ENCODE measurements at regions not wholly inside any gene's neighbourhood (a gene's known extent, or its start where the extent isn't known, plus 50 kb on each side); places are given as distances from the start of the nearest gene placed in this dataset.

GRCh38 chr2:82803307-82803706 lies 1655.8 kb downstream of the SUCLG1 start:
- Histone ChIP-seq H3K27ac (ENCODE audit: control insufficient read depth, insufficient read depth, low read length) (no peak overlapping the region), H3K79me2 (ENCODE audit: control insufficient read depth, insufficient read depth, low read length) (no peaks in the 10 kb centered on the region), H3K4me3 (ENCODE audit: control insufficient read depth in 2 of 3, extremely low read depth in 1 of 3, insufficient read depth in 2 of 3, low read depth in 1 of 3, low read length in 3 of 3) (no peak overlapping the region), H3K27me3 (ENCODE audit: control insufficient read depth, extremely low read depth, insufficient read depth, low read length) (no peaks in the 10 kb centered on the region), H3K9me3 (ENCODE audit: control insufficient read depth, low read depth, low read length) (no peaks in the 10 kb centered on the region), H3K36me3 (ENCODE audit: control insufficient read depth in 2 of 2, extremely low read depth in 1 of 2, insufficient read depth in 2 of 2, low read length in 2 of 2) (no peaks in the 10 kb centered on the region), H3K9ac (ENCODE audit: control insufficient read depth, extremely low read depth, insufficient read depth, low read length) (no peak overlapping the region), H3K9me1 (ENCODE audit: control insufficient read depth, extremely low read depth, insufficient read depth, low read length) (no peaks in the 10 kb centered on the region), H2AFZ (ENCODE audit: control insufficient read depth, low read length) (no peak overlapping the region), H3K4me2 (ENCODE audit: control insufficient read depth, extremely low read depth, insufficient read depth, low read depth, low read length) (no peak overlapping the region), H3K4me1 (ENCODE audit: control insufficient read depth, extremely low read depth, insufficient read depth, low read length) (no peaks in the 10 kb centered on the region), H4K20me1 (ENCODE audit: control insufficient read depth, extremely low read depth, insufficient read depth, low read length) (no peaks in the 10 kb centered on the region)
- no peak for DNase-seq (ENCODE audit: low read depth, low spot score)
- TF ChIP-seq EZH2 (IDR thresholded peaks at IDR 0.05; ENCODE audit: low read length) (no peak), CTCF (optimal IDR thresholded peaks at IDR 0.05 in 1 of 3, IDR thresholded peaks at IDR 0.05 in 1 of 3, conservative IDR thresholded peaks at IDR 0.05 in 1 of 3; ENCODE audit: extremely low read depth in 1 of 3, insufficient read depth in 2 of 3, low read length in 3 of 3) (no peak)
- FAIRE-seq = no peak
- dilution Hi-C loops (cut with MboI; ENCODE audit: extremely low pct_ligation_motif_present, low sequenced_read_pairs) = no loop called here

DNA sequence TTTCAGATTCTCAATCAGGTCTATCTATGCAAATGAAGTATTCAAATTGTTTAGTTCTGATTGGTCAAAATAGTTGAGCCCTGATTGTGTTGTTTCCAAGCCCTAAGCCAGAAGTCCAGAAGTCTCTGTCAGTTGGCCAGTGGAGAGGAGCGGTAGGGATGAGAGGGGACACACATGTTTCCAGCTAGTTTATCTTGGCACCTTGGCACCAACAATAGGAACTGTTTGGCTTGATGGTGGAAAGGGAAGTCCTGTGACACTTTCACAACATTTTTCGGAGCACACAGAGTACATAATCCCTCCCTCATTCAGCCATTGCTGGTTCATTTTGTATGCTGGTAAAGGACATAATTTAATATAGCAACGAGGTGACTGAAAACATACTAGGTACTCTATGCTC lies 1661.6 kb downstream of the SUCLG1 start:
- Histone ChIP-seq H4K20me1 (ENCODE audit: control insufficient read depth, extremely low read depth, insufficient read depth, low read length) (no peaks in the 10 kb centered on the region), H3K36me3 (ENCODE audit: control insufficient read depth in 2 of 2, extremely low read depth in 1 of 2, insufficient read depth in 2 of 2, low read length in 2 of 2) (no peaks in the 10 kb centered on the region), H3K9ac (ENCODE audit: control insufficient read depth, extremely low read depth, insufficient read depth, low read length) (no peak overlapping the region), H2AFZ (ENCODE audit: control insufficient read depth, low read length) (no peak overlapping the region), H3K4me1 (ENCODE audit: control insufficient read depth, extremely low read depth, insufficient read depth, low read length) (no peaks in the 10 kb centered on the region), H3K9me1 (ENCODE audit: control insufficient read depth, extremely low read depth, insufficient read depth, low read length) (no peaks in the 10 kb centered on the region), H3K27ac (ENCODE audit: control insufficient read depth, insufficient read depth, low read length) (no peak overlapping the region), H3K4me2 (ENCODE audit: control insufficient read depth, extremely low read depth, insufficient read depth, low read depth, low read length) (no peak overlapping the region), H3K4me3 (ENCODE audit: control insufficient read depth in 2 of 3, extremely low read depth in 1 of 3, insufficient read depth in 2 of 3, low read depth in 1 of 3, low read length in 3 of 3) (no peak overlapping the region), H3K27me3 (ENCODE audit: control insufficient read depth, extremely low read depth, insufficient read depth, low read length) (no peaks in the 10 kb centered on the region), H3K9me3 (ENCODE audit: control insufficient read depth, low read depth, low read length) (no peaks in the 10 kb centered on the region), H3K79me2 (ENCODE audit: control insufficient read depth, insufficient read depth, low read length) (no peaks in the 10 kb centered on the region)
- DNase-seq (ENCODE audit: low read depth, low spot score) (no peak), FAIRE-seq (no peak)
- dilution Hi-C loops (cut with MboI; ENCODE audit: extremely low pct_ligation_motif_present, low sequenced_read_pairs) = no loop called here
- TF ChIP-seq EZH2 (IDR thresholded peaks at IDR 0.05; ENCODE audit: low read length) (no peak), CTCF (optimal IDR thresholded peaks at IDR 0.05 in 1 of 3, IDR thresholded peaks at IDR 0.05 in 1 of 3, conservative IDR thresholded peaks at IDR 0.05 in 1 of 3; ENCODE audit: extremely low read depth in 1 of 3, insufficient read depth in 2 of 3, low read length in 3 of 3) (no peak)
